ELF-1 (cell line): ENCODE measurements at regions not wholly inside any gene's neighbourhood (a gene's known extent, or its start where the extent isn't known, plus 50 kb on each side); places are given as distances from the start of the nearest gene placed in this dataset.

Source experiments
- DNase-seq: peaks from one replicate; pipeline ENCODE4 v3.0.0-alpha.2; 2016; ENCODE audit warnings: low read depth, low spot score

GRCh38 chr22:44615146-44615545 lies 86.9 kb upstream of the PRR5 start:
- DNase-seq = no peak

- no peak for DNase-seq
These were observed 88.8 kb upstream of the PRR5 start for GRCh38 chr22:44613196-44613595.

DNA sequence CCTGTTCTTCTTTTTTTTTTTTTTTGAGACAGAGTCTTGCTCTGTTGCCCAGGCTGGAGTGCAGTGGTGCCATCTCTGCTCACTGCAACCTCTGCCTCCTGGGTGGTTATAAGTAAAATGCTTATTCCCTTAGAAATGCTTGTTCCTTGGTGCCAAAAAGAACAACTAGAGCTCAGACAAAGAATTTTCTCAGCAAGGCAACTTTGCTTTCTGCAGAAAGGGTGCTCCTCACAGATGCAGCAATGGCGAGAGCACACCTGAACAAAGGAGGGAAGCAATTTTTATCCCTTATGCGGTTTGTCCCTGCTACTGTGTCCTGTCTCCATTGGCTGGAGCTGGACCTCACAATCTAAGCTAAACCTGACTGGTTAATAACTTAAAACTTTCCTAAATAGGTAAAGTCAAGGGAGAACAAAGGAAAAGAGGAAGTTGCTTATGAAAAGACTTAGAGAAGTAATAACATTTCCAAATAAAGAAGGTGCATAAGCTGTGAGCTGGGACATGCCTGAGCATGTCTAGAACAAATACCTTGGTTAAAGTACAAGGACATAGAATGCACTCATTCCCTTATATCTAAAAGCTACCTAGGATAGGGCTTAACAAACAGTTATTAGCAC lies 90.0 kb upstream of the PRR5 start:
- DNase-seq = no peak

DNA sequence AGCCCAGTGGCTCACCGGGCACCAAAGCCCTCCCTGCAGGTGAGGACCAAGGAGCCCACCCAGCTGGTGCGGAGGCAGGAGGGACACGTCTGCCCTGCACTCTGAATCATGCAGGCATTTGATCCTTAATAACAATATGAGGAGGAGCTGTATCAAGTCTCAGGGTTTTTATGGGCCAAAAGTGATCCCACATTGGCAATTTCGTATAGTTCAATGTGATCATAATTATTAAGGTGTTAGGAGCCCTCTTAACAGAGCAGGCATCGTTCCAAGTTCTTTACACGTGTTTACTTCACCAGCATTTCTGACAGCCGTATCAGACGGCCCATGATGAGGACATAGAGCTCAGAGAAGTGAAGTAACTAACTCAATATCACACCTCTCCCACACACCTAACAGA lies 91.9 kb upstream of the PRR5 start:
- DNase-seq = no peak

GRCh38 chr22:44609400-44609988 lies 92.5 kb upstream of the PRR5 start:
- DNase-seq = no peak

DNA sequence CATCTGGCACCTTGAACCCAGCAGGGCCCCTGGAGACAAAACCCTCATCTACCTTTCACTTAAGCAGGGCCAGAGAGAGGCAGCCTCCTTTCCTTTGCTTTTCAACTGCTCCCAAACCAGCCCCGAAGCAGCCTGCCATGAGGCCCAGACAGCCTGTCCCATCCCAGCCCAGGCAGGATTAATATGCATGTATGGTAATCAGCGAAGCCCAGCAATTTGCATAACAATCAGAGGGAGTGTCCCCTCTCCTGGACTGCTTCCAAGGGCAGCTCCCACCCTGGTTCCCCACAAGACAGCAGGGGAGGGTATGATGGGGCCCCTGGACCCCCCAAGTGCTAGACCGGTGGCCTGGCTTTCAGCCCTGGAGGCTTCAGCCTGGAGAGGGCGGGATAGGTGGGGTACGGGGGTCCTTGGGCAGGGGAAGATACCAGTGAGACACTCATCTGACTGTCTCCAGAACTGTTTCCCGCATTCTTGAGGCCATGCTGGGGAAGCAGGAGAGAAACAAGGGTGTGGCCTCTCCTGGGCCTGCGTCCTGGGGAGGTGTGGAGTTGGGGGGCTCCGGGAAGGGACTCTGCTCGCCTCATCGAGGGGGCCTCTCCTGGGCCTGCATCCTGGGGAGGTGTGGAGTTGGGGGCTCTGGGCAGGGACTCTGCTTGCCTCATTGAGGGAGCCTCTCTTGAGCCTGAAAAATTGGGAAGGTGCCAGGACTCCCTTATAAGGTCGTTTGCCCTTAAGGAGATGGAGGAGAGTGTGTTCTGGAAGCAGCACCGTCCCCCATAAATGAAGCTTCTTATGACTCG lies 93.2 kb upstream of the PRR5 start:
- DNase-seq = no peak

GRCh38 chr22:44606126-44606525 lies 95.9 kb upstream of the PRR5 start:
- DNase-seq = no peak

GRCh38 chr22:44605486-44605885 lies 96.5 kb upstream of the PRR5 start:
- DNase-seq = no peak

- DNase-seq = no peak
These were observed 97.0 kb upstream of the PRR5 start for GRCh38 chr22:44604991-44605390.

DNA sequence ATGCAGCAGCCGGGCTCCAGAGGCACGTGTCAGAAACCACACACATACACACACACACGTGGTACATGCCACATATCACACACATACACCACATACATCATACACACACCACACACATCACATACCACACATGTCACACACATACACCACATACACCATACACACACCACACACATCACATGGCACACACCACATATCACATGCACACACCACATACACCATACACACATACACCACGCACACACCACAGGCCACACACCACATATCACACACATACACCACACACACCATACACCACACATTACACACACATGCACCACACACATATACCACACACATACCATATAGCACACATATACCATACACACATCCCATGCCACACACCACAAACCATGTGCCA lies 97.5 kb upstream of the PRR5 start:
- DNase-seq = no peak

GRCh38 chr22:44603767-44604166 lies 98.2 kb upstream of the PRR5 start:
- no peak for DNase-seq

GRCh38 chr22:44601725-44602124 lies 100.3 kb upstream of the PRR5 start:
- DNase-seq = no peak

DNA sequence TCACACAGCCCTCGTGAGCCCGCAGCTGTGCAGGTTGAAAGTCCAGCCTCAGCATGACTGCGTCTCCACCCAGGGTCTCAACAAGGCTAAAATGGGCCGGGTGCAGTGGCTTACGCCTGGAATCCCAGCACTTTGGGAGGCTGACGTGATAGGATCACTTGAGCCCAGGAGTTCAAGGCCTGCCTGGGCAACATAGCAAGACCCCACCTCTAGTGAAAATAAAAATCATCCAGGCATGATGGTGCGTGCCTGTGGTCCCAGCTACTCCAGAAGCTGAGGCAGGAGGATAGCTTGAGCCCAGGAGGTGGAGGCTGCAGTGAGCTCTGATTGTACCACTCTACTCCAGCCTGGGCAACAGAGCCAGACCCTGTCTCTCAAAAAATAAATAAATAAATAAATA lies 100.8 kb upstream of the PRR5 start:
- no peak for DNase-seq

DNA sequence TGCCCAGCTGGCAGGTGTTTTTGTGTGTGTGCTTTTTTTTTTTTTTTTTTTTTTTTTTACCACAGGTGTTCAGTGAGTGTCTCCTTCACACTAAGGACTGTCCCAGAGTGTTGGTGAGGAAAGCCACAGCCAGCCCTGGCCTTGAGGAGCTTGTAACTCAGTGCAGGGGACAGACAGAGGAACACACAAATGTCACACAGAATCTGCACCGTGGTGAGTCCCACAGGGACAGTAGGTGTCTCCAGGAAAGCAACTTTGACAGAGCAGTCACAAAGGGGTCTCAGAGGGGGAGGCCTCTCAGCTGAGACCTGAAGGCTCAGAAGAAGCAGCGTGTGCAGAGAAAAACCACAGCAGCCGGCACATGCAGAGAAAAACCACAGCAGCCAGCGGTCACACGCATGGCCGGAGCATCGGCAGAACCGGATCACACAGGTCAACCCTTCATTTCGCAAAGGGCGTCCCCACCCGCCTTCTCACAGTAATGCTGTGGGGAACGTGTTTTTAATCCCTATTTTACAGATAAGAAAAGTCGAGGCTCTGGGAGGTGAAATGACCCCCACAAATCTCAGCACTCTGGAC lies 101.7 kb upstream of the PRR5 start:
- no peak for DNase-seq

DNA sequence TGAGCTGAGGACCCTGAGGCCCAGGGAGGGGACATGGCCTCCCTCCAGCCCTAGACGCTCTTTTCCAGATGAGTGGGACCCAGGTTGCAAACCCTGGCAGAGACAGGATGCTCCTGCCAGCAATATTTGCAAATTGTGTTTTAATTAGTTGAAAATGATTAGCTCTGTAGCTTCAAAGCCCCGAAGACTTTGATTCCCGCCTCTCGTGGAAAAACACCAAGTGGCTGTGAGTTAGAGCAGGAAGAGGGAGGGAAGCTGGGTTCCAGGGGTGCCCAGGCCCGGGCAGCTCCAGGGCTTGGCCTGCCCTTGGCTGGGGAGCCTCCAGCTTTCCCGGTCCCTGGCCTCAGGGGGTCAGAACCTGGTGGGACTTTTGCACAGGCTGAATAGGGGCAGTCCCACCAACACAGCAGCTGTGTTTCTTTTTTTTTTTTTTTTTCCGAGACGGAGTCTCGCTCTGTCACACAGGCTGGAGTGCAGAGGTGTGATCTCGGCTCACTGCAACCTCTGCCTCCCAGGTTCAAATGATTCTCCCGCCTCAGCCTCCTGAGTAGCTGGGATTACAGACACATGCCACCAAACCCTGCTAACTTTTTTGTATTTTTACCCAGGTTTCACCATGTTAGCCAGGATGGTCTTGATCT lies 101.6 kb upstream of the RTL6 start:
- DNase-seq = no peak

GRCh38 chr22:44599084-44599483 lies 101.1 kb upstream of the RTL6 start:
- DNase-seq = no peak

DNA sequence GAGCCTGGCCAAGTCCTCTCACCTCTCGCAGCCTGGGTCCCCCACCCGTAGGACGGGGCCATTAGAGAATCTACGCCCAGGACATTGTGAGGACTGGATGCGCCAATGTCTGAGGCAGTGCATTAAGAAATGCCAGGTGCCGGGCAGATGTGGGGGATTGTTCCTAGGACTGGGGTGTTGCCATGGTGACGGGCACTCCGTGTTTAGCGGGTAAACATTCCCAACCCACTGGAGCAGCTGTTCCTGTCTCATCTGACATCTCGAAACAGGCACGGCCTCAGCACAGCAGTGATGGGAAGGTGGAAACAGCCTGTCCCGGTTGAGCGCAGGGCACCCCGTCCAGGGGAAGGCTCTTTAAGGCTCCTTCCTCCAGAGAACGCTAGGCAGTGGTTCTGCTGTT lies 99.6 kb upstream of the RTL6 start:
- DNase-seq = no peak

GRCh38 chr22:44596396-44597125 lies 98.5 kb upstream of the RTL6 start:
- no peak for DNase-seq

- DNase-seq = peak; percentile 67
These were observed 97.9 kb upstream of the RTL6 start for GRCh38 chr22:44595841-44596341.

GRCh38 chr22:44594951-44595350 lies 96.9 kb upstream of the RTL6 start:
- DNase-seq = peak; percentile 37

DNA sequence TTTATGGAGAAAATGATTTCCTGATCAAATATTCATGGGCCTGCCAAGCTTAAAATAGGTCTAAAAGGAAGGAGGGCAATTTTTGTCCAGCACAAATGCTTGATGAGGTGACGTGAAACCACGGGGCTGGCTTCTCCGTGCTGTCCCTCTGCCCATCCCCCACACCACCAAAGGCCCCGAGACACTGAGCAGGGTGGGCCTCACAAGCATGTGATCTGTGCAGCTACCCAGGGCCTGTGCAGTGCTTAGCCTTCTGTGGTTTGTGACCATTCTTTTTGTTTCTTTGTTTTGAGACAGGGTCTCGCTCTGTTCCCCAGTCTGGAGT lies 94.8 kb upstream of the RTL6 start:
- no peak for DNase-seq
